T-helper 1 cell treated with Interleukin-12 subunit alpha and Interleukin-12 subunit beta and Interleukin-4 antibody, amounts not matched to agents 30 μg/mL and 1 μg/mL, for 36 hours (primary cell): ENCODE measurements at regions not wholly inside any gene's neighbourhood (a gene's known extent, or its start where the extent isn't known, plus 50 kb on each side); places are given as distances from the start of the nearest gene placed in this dataset.
"Not testable (repeated sequence)": the region's sequence is repeated elsewhere in the genome, so short reads cannot be mapped to it uniquely, and the experiment has no call there.

Source experiments
- H3K27ac Mint-ChIP-seq: one replicate; pipeline ENCODE4 v1.8.0; 2021; ENCODE audit warnings: mild to moderate bottlenecking, mixed read lengths
- H3K27me3 Mint-ChIP-seq: one replicate; pipeline ENCODE4 v1.8.0; 2021; ENCODE audit warnings: low read depth, mixed read lengths
- H3K36me3 Mint-ChIP-seq: one replicate; pipeline ENCODE4 v1.8.0; 2021; ENCODE audit warnings: low read depth, mixed read lengths
- H3K4me1 Mint-ChIP-seq: one replicate; pipeline ENCODE4 v1.8.0; 2021; ENCODE audit warnings: low read depth, mixed read lengths
- H3K4me3 Mint-ChIP-seq: one replicate; pipeline ENCODE4 v1.8.0; 2021; ENCODE audit warnings: mild to moderate bottlenecking, moderate library complexity, mixed read lengths
- H3K9me3 Mint-ChIP-seq: one replicate; pipeline ENCODE4 v1.8.0; 2021; ENCODE audit warnings: mixed read lengths

- no peak overlapping the region for H3K27ac Mint-ChIP-seq
- H3K9me3 Mint-ChIP-seq = no peaks in the 10 kb centered on the region
- no peaks in the 10 kb centered on the region for H3K27me3 Mint-ChIP-seq
- H3K4me1 Mint-ChIP-seq = no peaks in the 10 kb centered on the region
- H3K36me3 Mint-ChIP-seq = no peaks in the 10 kb centered on the region
- no peak overlapping the region for H3K4me3 Mint-ChIP-seq
These were observed 884.5 kb upstream of the POT1 start for GRCh38 chr7:125814100-125814499.

GRCh38 chr7:125806491-125806890, 876.9 kb upstream of the POT1 start:
- H3K4me3 Mint-ChIP-seq, H3K9me3 Mint-ChIP-seq, H3K36me3 Mint-ChIP-seq, H3K27ac Mint-ChIP-seq, H3K4me1 Mint-ChIP-seq, H3K27me3 Mint-ChIP-seq: not testable (repeated sequence)

DNA sequence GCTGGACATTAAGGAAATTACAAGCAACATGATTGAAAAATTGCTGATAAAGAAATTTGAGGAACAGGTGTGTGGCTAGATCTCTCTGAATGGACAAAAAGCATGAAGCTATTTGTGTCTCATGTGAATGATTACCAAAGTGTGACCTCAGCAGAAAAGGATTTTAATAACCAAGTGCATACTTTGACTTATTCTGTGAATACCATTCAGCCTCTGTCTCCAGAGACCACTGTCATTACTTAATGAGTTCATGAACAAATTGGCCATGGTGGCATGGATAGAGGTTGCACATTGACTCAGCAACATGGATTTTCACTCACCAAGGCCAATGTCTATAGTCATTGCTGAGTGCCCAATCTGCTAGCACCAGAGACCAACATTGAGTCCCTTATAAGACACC, 874.6 kb upstream of the POT1 start:
- Mint-ChIP-seq H3K27me3 (no peaks in the 10 kb centered on the region), H3K4me3 (no peak overlapping the region), H3K27ac (no peak overlapping the region), H3K4me1 (no peaks in the 10 kb centered on the region), H3K9me3 (no peaks in the 10 kb centered on the region), H3K36me3 (no peaks in the 10 kb centered on the region)

- Mint-ChIP-seq H3K4me3 (no peak overlapping the region), H3K36me3 (no peaks in the 10 kb centered on the region), H3K27ac (no peak overlapping the region), H3K4me1 (no peaks in the 10 kb centered on the region), H3K27me3 (no peaks in the 10 kb centered on the region), H3K9me3 (peaks cover 4% of the 10 kb centered on the region)
These were observed 850.5 kb upstream of the POT1 start for GRCh38 chr7:125780153-125780552.

DNA sequence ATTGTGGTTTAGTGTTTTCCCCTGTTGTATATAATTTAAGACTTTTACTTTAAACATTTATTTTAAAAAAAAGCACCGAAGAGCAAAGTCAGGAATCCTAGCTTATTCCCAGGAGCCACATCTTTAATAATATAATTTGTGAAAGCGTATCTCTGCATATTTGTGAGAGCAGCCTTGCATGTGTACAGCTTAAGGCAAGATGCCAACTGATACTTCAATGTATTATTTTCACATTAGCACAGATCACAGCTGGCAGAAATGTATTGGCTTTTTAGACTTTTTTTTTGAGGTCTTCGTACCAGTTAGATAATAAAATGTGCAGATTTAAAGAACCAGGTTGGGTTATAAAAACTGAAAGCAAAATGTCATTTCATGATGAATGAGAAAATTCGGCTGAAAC, 845.7 kb upstream of the POT1 start:
- Mint-ChIP-seq H3K4me3 (no peak overlapping the region), H3K27ac (no peak overlapping the region)

DNA sequence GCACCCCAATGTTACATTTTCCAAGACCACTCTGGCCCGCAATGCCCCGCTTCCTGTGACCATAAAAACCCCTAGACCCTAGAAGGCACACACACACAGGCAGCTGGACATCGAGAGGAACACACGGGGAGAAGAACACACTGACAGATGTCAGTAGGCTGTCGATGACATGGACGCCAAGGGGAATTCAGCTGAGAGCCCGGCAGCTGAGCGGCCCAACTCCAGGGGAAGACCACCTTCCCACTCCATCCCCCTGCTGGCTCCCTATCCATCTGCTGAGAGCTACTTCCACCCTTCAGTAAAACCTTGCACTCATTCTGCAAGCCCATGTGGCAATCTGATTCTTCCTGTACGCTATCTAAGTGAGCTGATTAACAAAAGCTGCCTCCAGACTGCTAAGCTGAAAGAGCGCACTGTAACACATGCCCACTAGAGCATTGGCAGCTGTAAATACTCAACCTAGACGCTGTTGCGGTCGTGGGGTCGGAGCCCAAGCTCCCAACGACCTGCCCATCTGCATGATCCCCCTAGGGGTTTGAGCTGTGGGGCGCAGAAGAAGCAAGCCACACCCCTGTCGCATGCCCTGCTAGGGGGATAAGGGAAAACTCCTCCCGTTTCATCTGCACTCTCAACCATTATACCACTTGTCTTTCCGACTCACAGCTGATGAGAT, 843.6 kb upstream of the POT1 start:
- Mint-ChIP-seq H3K27ac (no peak overlapping the region), H3K4me1 (no peaks in the 10 kb centered on the region), H3K36me3 (no peaks in the 10 kb centered on the region), H3K4me3 (no peak overlapping the region), H3K27me3 (no peaks in the 10 kb centered on the region), H3K9me3 (no peaks in the 10 kb centered on the region)

More for the DNA sequence above, 845.7 kb upstream of the POT1 start:
- Mint-ChIP-seq H3K36me3 (no peaks in the 10 kb centered on the region), H3K9me3 (no peaks in the 10 kb centered on the region), H3K4me1 (no peaks in the 10 kb centered on the region), H3K27me3 (no peaks in the 10 kb centered on the region)

DNA sequence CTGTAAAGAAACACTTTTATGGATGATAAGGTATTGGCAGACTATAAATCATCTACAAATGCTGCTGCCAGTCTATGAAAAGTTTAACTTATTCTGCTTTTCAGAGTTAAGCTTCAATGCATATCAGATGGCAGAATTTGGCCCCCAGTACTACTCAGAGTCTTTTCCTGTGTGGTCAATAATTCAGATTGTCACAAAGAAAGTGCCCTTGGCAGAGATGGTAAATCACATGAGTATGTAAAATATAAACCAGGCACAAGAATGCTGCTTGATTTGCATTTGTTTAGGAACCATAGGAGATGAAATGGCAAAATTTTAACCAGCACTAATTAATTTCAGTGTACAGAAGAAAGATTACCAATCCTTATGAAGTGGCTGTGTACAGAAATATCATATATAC, 818.3 kb upstream of the POT1 start:
- Mint-ChIP-seq H3K36me3 (no peaks in the 10 kb centered on the region), H3K4me1 (no peaks in the 10 kb centered on the region), H3K27ac (no peak overlapping the region), H3K4me3 (no peak overlapping the region), H3K27me3 (no peaks in the 10 kb centered on the region), H3K9me3 (peaks cover 4% of the 10 kb centered on the region)

DNA sequence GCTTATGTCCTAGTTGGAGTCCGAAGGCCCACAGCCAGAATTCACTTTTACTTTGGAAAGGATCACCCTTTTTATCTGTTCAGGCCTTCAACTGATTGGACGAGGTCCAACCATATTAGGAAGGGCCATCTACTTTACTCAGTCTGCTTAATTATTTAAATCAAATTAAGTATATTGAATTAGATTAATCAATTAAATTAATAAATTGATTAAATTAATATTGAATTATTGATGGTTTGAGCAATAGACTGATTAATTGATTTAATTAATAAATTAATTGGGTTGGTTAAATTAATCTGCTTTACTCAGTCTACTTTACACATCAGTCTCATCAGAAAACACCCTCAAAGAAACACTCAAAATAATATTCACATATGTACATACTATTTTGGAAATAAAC, 816.9 kb upstream of the POT1 start:
- H3K27me3 Mint-ChIP-seq = no peaks in the 10 kb centered on the region
- H3K36me3 Mint-ChIP-seq = no peaks in the 10 kb centered on the region
- H3K27ac Mint-ChIP-seq = no peak overlapping the region
- H3K4me1 Mint-ChIP-seq = no peaks in the 10 kb centered on the region
- H3K9me3 Mint-ChIP-seq = peaks cover 4% of the 10 kb centered on the region
- H3K4me3 Mint-ChIP-seq = no peak overlapping the region

- H3K27ac Mint-ChIP-seq = no peak overlapping the region
- H3K36me3 Mint-ChIP-seq = no peaks in the 10 kb centered on the region
- H3K4me3 Mint-ChIP-seq = no peak overlapping the region
- H3K4me1 Mint-ChIP-seq = no peaks in the 10 kb centered on the region
- H3K9me3 Mint-ChIP-seq = peaks cover 7% of the 10 kb centered on the region
- H3K27me3 Mint-ChIP-seq = no peaks in the 10 kb centered on the region
These were observed 797.6 kb upstream of the POT1 start for GRCh38 chr7:125727215-125727614.

GRCh38 chr7:125695626-125696025, 766.0 kb upstream of the POT1 start:
- Mint-ChIP-seq H3K9me3 (no peaks in the 10 kb centered on the region), H3K27me3 (no peaks in the 10 kb centered on the region), H3K4me3 (no peak overlapping the region), H3K36me3 (no peaks in the 10 kb centered on the region), H3K27ac (no peak overlapping the region), H3K4me1 (no peaks in the 10 kb centered on the region)

GRCh38 chr7:125683156-125683555, 753.5 kb upstream of the POT1 start:
- Mint-ChIP-seq H3K27me3 (no peaks in the 10 kb centered on the region), H3K4me3 (no peak overlapping the region), H3K36me3 (no peaks in the 10 kb centered on the region), H3K27ac (no peak overlapping the region), H3K4me1 (no peaks in the 10 kb centered on the region), H3K9me3 (no peaks in the 10 kb centered on the region)

- Mint-ChIP-seq H3K4me3 (no peak overlapping the region), H3K4me1 (no peaks in the 10 kb centered on the region), H3K36me3 (no peaks in the 10 kb centered on the region), H3K27me3 (no peaks in the 10 kb centered on the region), H3K9me3 (no peaks in the 10 kb centered on the region), H3K27ac (no peak overlapping the region)
These were observed 751.9 kb upstream of the POT1 start for GRCh38 chr7:125681508-125681907.

GRCh38 chr7:125678771-125679170, 749.1 kb upstream of the POT1 start:
- no peak overlapping the region for H3K4me3 Mint-ChIP-seq
- H3K4me1 Mint-ChIP-seq = no peaks in the 10 kb centered on the region
- no peaks in the 10 kb centered on the region for H3K36me3 Mint-ChIP-seq
- no peaks in the 10 kb centered on the region for H3K27me3 Mint-ChIP-seq
- no peaks in the 10 kb centered on the region for H3K9me3 Mint-ChIP-seq
- no peak overlapping the region for H3K27ac Mint-ChIP-seq

GRCh38 chr7:125675640-125676039, 746.0 kb upstream of the POT1 start:
- Mint-ChIP-seq H3K4me1 (no peaks in the 10 kb centered on the region), H3K27me3 (no peaks in the 10 kb centered on the region), H3K36me3 (no peaks in the 10 kb centered on the region), H3K9me3 (no peaks in the 10 kb centered on the region), H3K4me3 (no peak overlapping the region), H3K27ac (no peak overlapping the region)

- no peaks in the 10 kb centered on the region for H3K36me3 Mint-ChIP-seq
These were observed 745.5 kb upstream of the POT1 start for GRCh38 chr7:125675169-125675568.

More at GRCh38 chr7:125675169-125675568, 745.5 kb upstream of the POT1 start:
- Mint-ChIP-seq H3K9me3 (no peaks in the 10 kb centered on the region), H3K4me3 (no peak overlapping the region), H3K27ac (no peak overlapping the region), H3K27me3 (no peaks in the 10 kb centered on the region), H3K4me1 (no peaks in the 10 kb centered on the region)
